GM18867 (cell line): ENCODE measurements at regions not wholly inside any gene's neighbourhood (a gene's known extent, or its start where the extent isn't known, plus 50 kb on each side); places are given as distances from the start of the nearest gene placed in this dataset.
A peak's percentile ranks its signal among the peaks of the same experiment; 100 is the strongest.

Experiments used
- ATAC-seq: cut with Tn5 transposase; IDR thresholded peaks from one replicate; pipeline ENCODE4 v1.9.1; 2021; ENCODE audit warnings: mild to moderate bottlenecking, moderate library complexity; ENCODE audit not compliant: unreplicated experiment

GRCh38 chr12:93197067-93197593, 180.6 kb upstream of the NUDT4 start:
- ATAC-seq: no peak

- ATAC-seq: no peak
These were observed 179.6 kb upstream of the NUDT4 start for GRCh38 chr12:93198086-93198485.

DNA sequence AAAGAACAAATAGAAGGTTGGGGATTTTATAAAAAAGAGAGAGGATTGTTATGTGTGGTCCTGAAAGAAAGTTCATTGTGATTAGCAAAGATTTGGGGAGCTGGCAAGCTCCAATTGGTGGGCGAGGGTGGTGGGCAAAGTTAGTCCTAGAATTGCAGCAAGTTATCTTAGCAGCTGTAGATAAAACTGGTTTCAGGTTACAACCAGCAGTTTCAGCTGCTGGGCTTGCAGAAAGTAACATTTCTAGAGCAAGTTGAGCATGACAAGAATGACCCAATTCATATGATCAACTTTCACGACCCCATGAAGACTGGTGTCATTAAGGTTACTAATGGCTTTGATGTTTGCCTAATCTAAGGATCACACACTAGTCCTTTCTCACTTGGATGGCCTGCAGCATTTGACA, 177.9 kb upstream of the NUDT4 start:
- ATAC-seq: peak; percentile 52

- peak; percentile 95 for ATAC-seq
These were observed 177.3 kb upstream of the NUDT4 start for GRCh38 chr12:93200291-93200917.

GRCh38 chr12:93201990-93202389, 175.7 kb upstream of the NUDT4 start:
- ATAC-seq: no peak

GRCh38 chr12:93202688-93203087, 175.0 kb upstream of the NUDT4 start:
- ATAC-seq: no peak

DNA sequence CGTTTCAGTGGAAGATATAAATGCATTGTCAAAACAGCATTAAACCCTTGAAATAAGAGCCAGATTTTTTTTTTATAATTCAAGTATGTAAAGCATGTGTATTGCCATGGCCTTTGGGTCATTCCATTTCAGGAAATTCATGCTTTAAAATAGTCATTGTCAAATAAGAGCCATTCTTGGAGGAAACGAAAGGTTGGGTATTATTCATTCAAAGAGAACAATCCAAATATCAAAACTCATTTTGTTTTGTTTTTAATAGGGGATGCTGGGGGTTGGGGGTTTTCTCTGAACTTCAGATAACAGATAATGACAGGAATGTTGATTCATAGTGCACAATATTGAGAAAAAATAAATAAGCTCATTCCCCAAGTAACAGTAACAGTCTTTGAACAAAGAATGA, 174.4 kb upstream of the NUDT4 start:
- ATAC-seq: no peak

DNA sequence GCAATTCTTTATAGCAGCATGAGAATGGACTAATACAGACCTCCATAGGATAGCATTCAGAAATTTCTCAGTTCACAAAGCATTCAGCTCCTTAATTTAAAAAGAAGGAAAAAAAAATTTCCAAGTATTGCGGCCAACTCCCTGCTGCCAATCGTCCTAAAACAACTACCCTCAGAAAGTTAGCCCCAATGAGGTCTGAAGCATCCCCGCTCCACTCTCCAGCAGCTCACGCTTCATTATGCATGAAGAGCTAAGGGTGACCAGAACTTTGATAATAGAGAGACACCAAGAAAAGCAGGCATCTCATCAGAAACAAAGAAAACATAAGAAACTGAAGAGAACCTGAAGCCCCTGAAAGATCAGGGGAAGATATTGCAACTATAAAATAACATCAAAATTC, 172.8 kb upstream of the NUDT4 start:
- ATAC-seq: no peak

DNA sequence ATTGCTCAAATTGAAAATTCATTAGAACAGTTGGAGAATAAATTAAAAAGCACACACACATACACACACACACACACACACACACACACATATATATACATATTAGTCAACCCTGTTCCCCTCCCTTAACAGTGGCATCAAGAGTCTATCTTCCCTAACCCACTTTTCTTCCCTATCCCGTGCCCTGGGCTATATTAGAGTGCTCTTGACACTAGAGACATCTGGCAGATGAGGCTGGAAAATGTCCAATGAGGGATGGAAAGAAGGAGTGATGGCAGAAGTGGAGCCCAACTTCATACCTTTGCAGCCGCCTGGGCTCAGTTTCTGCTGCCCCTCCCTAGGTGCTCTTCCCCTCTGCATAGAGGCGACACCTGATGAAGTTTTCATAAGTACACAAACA, 172.4 kb upstream of the NUDT4 start:
- no peak for ATAC-seq

DNA sequence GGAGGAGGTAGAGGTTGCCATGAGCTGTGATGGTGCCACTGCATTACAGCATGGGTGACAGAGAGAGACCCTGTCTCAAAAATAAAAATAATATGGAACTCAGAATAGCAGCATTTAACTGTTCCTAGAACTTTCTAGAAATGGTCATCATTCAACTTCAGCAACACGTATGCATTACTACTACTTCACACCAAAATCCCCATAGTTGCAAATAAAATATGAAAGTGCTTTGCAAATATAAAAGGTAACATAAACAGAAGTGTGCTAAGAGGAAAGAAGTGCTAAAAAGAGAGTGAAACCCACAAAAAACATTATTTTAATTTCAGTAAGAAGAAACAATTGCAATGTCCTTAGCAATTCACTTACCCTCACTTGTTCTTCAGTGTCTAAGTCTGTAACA, 169.7 kb upstream of the NUDT4 start:
- no peak for ATAC-seq

DNA sequence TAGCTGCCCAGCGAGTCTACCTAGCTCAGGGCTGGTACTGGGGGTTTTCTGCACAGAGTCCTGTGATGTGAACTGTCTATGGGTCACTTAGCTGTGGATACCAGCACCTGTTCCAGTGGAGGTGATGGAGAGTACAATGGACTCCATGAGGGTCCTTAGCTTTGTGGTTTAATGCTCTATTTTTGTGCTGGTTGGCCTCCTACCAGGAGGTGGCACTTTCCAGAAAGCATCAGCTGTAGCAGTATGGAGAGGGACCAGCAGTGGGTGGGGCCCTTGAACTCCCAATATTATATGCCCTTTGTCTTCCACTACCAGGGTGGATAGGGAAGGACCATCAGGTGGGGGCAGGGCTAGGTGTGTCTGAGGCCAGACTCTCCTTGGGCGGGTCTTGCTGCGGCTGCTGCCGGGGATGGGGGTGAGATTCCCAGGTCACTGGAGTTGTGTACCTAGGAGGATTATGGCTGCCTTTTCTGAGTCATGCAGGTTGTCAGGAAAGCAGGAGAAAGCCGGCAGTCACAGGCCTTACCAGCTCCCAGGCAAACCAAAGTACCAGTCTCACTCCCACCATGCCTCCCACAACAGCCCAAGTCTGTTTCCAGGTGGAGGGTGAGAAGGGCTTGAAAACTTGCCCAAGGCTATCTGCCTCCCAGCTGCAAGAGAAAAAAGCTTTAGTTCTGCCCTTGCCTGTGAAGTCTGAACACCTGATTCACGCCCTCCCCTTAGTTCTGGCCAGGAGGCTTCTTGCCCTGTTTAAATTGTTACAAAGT, 163.0 kb upstream of the NUDT4 start:
- ATAC-seq: no peak

- ATAC-seq: no peak
These were observed 162.4 kb upstream of the NUDT4 start for GRCh38 chr12:93215290-93215678.

DNA sequence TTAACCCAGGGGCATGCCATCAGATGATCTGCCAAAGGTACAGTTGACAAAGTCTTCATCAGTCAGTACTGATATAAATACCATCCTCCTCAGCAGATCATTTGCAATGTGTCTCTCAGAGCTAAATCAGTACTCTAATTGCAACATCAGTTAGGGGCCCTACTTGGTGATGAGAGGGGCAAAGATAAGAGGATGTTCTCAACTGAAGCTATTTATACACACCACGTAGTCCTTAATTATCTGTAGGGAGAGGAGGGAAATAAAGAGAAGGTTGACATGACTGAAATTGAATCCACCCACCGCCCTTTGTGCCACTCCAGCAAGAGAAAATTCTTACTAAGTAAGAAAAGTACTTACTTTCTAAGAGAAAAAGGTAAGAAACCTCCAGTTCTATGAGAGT, 157.8 kb upstream of the NUDT4 start:
- ATAC-seq: no peak

DNA sequence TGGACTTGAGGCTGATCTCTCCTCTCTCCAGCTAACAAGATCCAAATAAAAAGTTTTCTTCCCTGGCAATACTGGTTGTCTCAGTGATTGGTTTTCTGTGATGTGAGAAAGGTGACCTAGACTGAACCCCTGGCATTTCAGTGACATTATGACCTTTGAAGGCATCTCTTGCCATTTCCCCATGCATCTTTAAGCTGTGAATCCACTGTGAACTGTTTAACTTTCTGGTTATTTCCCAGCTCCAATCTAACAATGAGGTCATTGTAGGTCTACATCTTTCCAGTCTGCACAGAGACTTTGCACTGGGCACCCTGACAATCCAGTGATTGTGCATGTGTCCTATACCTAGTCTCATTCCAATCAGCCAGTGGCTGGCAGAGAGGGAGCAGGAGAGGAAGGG, 155.9 kb upstream of the NUDT4 start:
- ATAC-seq: no peak

DNA sequence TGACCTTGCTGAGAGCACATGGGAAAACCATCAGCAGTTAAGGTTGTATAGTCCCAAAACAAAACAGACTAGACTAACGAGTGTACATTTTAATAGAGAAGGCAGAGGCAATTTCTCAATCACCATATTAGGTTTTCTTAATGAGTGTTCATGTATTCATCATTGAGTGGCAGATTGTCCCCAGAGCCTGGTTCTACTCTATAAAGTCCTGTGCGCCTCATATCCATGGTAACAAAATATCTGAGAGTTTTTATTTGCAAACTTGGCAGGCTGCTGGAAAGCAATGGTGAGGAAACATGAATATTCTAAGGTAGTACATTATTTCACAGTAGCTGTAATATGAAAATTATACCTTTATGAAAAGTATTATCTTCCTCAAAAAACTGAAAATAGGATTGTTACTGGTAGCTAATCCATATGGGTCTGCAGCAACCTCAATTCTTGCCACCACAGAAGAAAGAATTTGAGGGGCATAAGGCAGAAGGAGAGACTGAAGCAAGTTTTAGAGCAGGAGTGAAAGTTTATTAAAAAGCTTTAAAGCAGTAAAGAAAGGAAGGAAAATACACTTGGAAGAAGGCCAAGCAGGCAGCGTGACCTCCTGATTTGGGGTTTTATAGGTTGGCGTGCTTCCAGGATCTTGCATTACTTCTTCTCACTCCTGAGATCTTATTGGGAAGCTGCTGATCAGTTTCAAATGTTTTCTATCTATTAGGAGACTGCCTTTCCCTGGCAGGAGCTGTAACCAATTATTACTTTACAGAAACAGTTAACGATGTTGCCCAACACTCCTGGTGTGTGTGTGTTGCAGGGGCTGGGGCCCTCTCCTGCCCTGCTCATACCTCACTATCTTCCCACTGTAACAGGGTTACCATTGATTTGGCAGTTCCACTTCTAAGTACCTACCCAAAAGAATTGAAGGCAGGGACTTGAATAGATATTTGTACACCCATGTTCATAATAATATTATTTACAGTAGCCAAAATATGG, 154.0 kb upstream of the NUDT4 start:
- ATAC-seq: no peak

GRCh38 chr12:93225094-93225493, 152.6 kb upstream of the NUDT4 start:
- ATAC-seq: no peak

DNA sequence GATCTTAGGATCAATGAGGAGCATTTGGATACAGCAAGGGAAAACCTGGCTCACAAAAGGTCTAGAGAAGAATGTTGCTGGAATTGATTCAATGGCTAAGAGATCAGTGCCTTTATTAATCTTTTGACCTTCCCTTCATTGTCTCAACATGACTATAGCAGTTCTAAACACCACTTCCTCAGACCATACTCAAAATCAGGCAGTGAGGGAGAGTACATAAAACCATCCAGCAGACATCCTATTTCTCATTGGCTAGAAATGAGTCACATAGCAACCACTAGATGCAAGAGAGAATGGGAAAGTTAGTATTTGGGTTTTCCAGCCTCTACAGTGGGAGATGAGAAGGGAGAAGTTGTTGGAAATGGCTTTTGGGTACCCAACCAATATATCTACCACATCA, 151.4 kb upstream of the NUDT4 start:
- ATAC-seq: no peak

GRCh38 chr12:93229494-93230325, 148.0 kb upstream of the NUDT4 start:
- ATAC-seq: no peak

DNA sequence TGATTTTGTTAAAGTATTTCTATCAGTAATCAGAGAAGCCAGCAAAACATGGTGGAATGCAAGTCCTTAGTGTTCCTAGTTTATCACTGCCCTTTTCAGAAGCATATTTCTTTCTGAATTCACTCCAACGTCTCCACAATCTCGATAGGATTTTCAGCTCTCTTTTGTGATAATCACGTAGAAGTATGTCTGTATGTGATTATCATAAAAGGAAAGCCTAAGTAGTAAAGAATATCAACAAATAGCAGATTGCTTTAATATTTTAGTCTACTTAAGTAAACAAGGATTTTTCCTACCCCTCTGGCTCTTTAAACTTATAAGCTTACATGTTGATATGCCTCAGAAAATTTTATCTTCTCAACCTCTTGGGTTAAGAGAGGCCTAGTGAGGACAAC, 147.4 kb upstream of the NUDT4 start:
- ATAC-seq: no peak

GRCh38 chr12:93231938-93232337, 145.8 kb upstream of the NUDT4 start:
- ATAC-seq: no peak
